Cerebellar cortex (tissue), 1 donor: ENCODE measurements at regions not wholly inside any gene's neighbourhood (a gene's known extent, or its start where the extent isn't known, plus 50 kb on each side); places are given as distances from the start of the nearest gene placed in this dataset.
A peak's percentile ranks its signal among the peaks of the same experiment; 100 is the strongest.

Experiments
- DNase-seq: peaks from one replicate; pipeline ENCODE4 v3.0.0-alpha.2; 2015; ENCODE audit warnings: low spot score

GRCh38 chr11:112539741-112540140 lies 279.1 kb upstream of the PLET1 start:
- DNase-seq, result no peak

GRCh38 chr11:112540261-112540660 lies 279.6 kb upstream of the PLET1 start:
- DNase-seq, result no peak

- DNase-seq, result no peak
These were observed 280.7 kb upstream of the PLET1 start for GRCh38 chr11:112541140-112542046.

GRCh38 chr11:112542479-112542878 lies 281.8 kb upstream of the PLET1 start:
- no peak for DNase-seq

GRCh38 chr11:112543390-112543789 lies 282.7 kb upstream of the PLET1 start:
- no peak for DNase-seq

- no peak for DNase-seq
These were observed 288.0 kb upstream of the PLET1 start for GRCh38 chr11:112548641-112549040.

GRCh38 chr11:112553205-112553731 lies 292.6 kb upstream of the PLET1 start:
- no peak for DNase-seq

GRCh38 chr11:112554586-112554985 lies 293.9 kb upstream of the PLET1 start:
- no peak for DNase-seq

- peak; percentile 17 for DNase-seq
These were observed 295.1 kb upstream of the PLET1 start for GRCh38 chr11:112555491-112556364.

- no peak for DNase-seq
These were observed 298.0 kb upstream of the PLET1 start for GRCh38 chr11:112558691-112559090.

- DNase-seq, result no peak
These were observed 303.1 kb upstream of the PLET1 start for GRCh38 chr11:112563808-112564207.

GRCh38 chr11:112564228-112564955 lies 303.7 kb upstream of the PLET1 start:
- DNase-seq, result no peak

- DNase-seq, result no peak
These were observed 304.9 kb upstream of the PLET1 start for GRCh38 chr11:112565551-112565950.

- no peak for DNase-seq
These were observed 305.5 kb upstream of the PLET1 start for GRCh38 chr11:112566124-112566523.

- no peak for DNase-seq
These were observed 309.7 kb upstream of the PLET1 start for GRCh38 chr11:112570333-112570732.

GRCh38 chr11:112579282-112579681 lies 318.6 kb upstream of the PLET1 start:
- DNase-seq, result no peak

- DNase-seq, result no peak
These were observed 320.2 kb upstream of the PLET1 start for GRCh38 chr11:112580864-112581263.

- no peak for DNase-seq
These were observed 321.1 kb upstream of the PLET1 start for GRCh38 chr11:112581747-112582146.

- no peak for DNase-seq
These were observed 321.7 kb upstream of the PLET1 start for GRCh38 chr11:112582366-112582765.

- DNase-seq, result no peak
These were observed 322.7 kb upstream of the PLET1 start for GRCh38 chr11:112583261-112583893.

- DNase-seq, result no peak
These were observed 324.0 kb upstream of the PLET1 start for GRCh38 chr11:112584672-112585071.
